ENCODE measurements at regions not wholly inside any gene's neighbourhood (a gene's known extent, or its start where the extent isn't known, plus 50 kb on each side); places are given as distances from the start of the nearest gene placed in this dataset.

GRCh38 chr1:181397845-181398244 lies 85.5 kb upstream of the CACNA1E start:
- peak; percentile 20 to 28 for ATAC-seq
- no peaks in the 10 kb centered on the region for H3K9me3 Mint-ChIP-seq
- H3K27ac Mint-ChIP-seq: peak overlapping the region; percentile 80 to 91

GRCh38 chr1:181398544-181398943 lies 84.8 kb upstream of the CACNA1E start:
- peak overlapping the region; percentile 80 to 91 for H3K27ac Mint-ChIP-seq
- no peaks in the 10 kb centered on the region for H3K36me3 Mint-ChIP-seq
- peak; percentile 60 to 72 for ATAC-seq
- peak; percentile 43 to 60 for DNase-seq (ENCODE audit: low spot score in 2 of 2)
- H3K9me3 Mint-ChIP-seq: no peaks in the 10 kb centered on the region

More at GRCh38 chr1:181397845-181398244, 85.5 kb upstream of the CACNA1E start:
- no peaks in the 10 kb centered on the region for H3K36me3 Mint-ChIP-seq
- no peak for DNase-seq (ENCODE audit: low spot score in 2 of 2)

GRCh38 chr1:181405584-181405983 lies 77.7 kb upstream of the CACNA1E start:
- no peak for DNase-seq (ENCODE audit: low spot score in 2 of 2)
- no peak overlapping the region for H3K27ac Mint-ChIP-seq
- H3K9me3 Mint-ChIP-seq: no peaks in the 10 kb centered on the region

GRCh38 chr1:181406989-181407388 lies 76.3 kb upstream of the CACNA1E start:
- Mint-ChIP-seq H3K27ac (no peak overlapping the region), H3K36me3 (no peaks in the 10 kb centered on the region), H3K9me3 (no peaks in the 10 kb centered on the region)
- DNase-seq (ENCODE audit: low spot score in 2 of 2): no peak
- ATAC-seq: peak; percentile 48 to 51

More at GRCh38 chr1:181405584-181405983, 77.7 kb upstream of the CACNA1E start:
- H3K36me3 Mint-ChIP-seq: no peaks in the 10 kb centered on the region
- ATAC-seq: no peak

- DNase-seq (ENCODE audit: low spot score in 2 of 2) (no peak), ATAC-seq (no peak)
- H3K9me3 Mint-ChIP-seq: peaks cover 0 to under 1% of the 10 kb centered on the region in 2 donors
- H3K27ac Mint-ChIP-seq: no peak overlapping the region
- H3K36me3 Mint-ChIP-seq: no peaks in the 10 kb centered on the region
These were observed 73.3 kb upstream of the CACNA1E start for GRCh38 chr1:181409981-181410380.

GRCh38 chr1:181412746-181413145 lies 70.6 kb upstream of the CACNA1E start:
- ATAC-seq (no peak), DNase-seq (ENCODE audit: low spot score in 2 of 2) (no peak)
- Mint-ChIP-seq H3K36me3 (no peaks in the 10 kb centered on the region), H3K9me3 (peaks cover 0 to 5% of the 10 kb centered on the region in 2 donors), H3K27ac (no peak overlapping the region)

GRCh38 chr1:181413195-181413815 lies 70.0 kb upstream of the CACNA1E start:
- Mint-ChIP-seq H3K27ac (no peak overlapping the region), H3K36me3 (no peaks in the 10 kb centered on the region), H3K9me3 (peaks cover 0 to 5% of the 10 kb centered on the region in 2 donors)
- no peak for ATAC-seq
- DNase-seq (ENCODE audit: low spot score in 2 of 2): no peak

GRCh38 chr1:181413836-181414235 lies 69.5 kb upstream of the CACNA1E start:
- no peaks in the 10 kb centered on the region for H3K36me3 Mint-ChIP-seq
- DNase-seq (ENCODE audit: low spot score in 2 of 2) (no peak), ATAC-seq (no peak)
- H3K27ac Mint-ChIP-seq: no peak overlapping the region
- H3K9me3 Mint-ChIP-seq: peaks cover 0 to 5% of the 10 kb centered on the region in 2 donors

- DNase-seq (ENCODE audit: low spot score in 2 of 2) (no peak), ATAC-seq (peak; percentile 57 to 84)
- Mint-ChIP-seq H3K27ac (no peak overlapping the region), H3K36me3 (no peaks in the 10 kb centered on the region), H3K9me3 (peaks cover 0 to 5% of the 10 kb centered on the region in 2 donors)
These were observed 67.0 kb upstream of the CACNA1E start for GRCh38 chr1:181416268-181416860.

- Mint-ChIP-seq H3K9me3 (peaks cover 0 to 5% of the 10 kb centered on the region in 2 donors), H3K36me3 (no peaks in the 10 kb centered on the region), H3K27ac (no peak overlapping the region)
- ATAC-seq: no peak
- DNase-seq (ENCODE audit: low spot score in 2 of 2): no peak
These were observed 65.4 kb upstream of the CACNA1E start for GRCh38 chr1:181417915-181418314.

- ATAC-seq: peak; percentile 55 to 72
- no peak overlapping the region for H3K27ac Mint-ChIP-seq
- DNase-seq (ENCODE audit: low spot score in 2 of 2): peak in 1 of 2 donors; percentile 33
- no peaks in the 10 kb centered on the region for H3K9me3 Mint-ChIP-seq
- no peaks in the 10 kb centered on the region for H3K36me3 Mint-ChIP-seq
These were observed 59.9 kb upstream of the CACNA1E start for GRCh38 chr1:181423301-181423918.

- ATAC-seq: peak; percentile 56 to 66
- DNase-seq (ENCODE audit: low spot score in 2 of 2): peak; percentile 64 to 80
- Mint-ChIP-seq H3K27ac (peak overlapping the region; percentile 45 to 65), H3K36me3 (no peaks in the 10 kb centered on the region), H3K9me3 (no peaks in the 10 kb centered on the region)
These were observed 58.4 kb upstream of the CACNA1E start for GRCh38 chr1:181424786-181425403.

GRCh38 chr1:181425566-181425965 lies 57.8 kb upstream of the CACNA1E start:
- H3K36me3 Mint-ChIP-seq: no peaks in the 10 kb centered on the region
- DNase-seq (ENCODE audit: low spot score in 2 of 2) (no peak), ATAC-seq (no peak)

GRCh38 chr1:181429462-181429861 lies 53.9 kb upstream of the CACNA1E start:
- H3K36me3 Mint-ChIP-seq: no peaks in the 10 kb centered on the region
- H3K9me3 Mint-ChIP-seq: no peaks in the 10 kb centered on the region
- ATAC-seq: no peak
- no peak for DNase-seq (ENCODE audit: low spot score in 2 of 2)
- H3K27ac Mint-ChIP-seq: peak overlapping the region in 1 of 2 donors; percentile 40

More at GRCh38 chr1:181425566-181425965, 57.8 kb upstream of the CACNA1E start:
- Mint-ChIP-seq H3K9me3 (no peaks in the 10 kb centered on the region), H3K27ac (no peak overlapping the region)

- Mint-ChIP-seq H3K36me3 (no peaks in the 10 kb centered on the region), H3K27ac (peak overlapping the region in 1 of 2 donors; percentile 40), H3K9me3 (no peaks in the 10 kb centered on the region)
- DNase-seq (ENCODE audit: low spot score in 2 of 2): no peak
- peak in 1 of 2 donors; percentile 85 for ATAC-seq
These were observed 53.1 kb upstream of the CACNA1E start for GRCh38 chr1:181430015-181430885.
